ENCODE measurements at regions not wholly inside any gene's neighbourhood (a gene's known extent, or its start where the extent isn't known, plus 50 kb on each side); places are given as distances from the start of the nearest gene placed in this dataset.

GRCh38 chr3:144055604-144056003 is 84.0 kb downstream of the DIPK2A start:
- TF ChIP-seq, protein P1, sequence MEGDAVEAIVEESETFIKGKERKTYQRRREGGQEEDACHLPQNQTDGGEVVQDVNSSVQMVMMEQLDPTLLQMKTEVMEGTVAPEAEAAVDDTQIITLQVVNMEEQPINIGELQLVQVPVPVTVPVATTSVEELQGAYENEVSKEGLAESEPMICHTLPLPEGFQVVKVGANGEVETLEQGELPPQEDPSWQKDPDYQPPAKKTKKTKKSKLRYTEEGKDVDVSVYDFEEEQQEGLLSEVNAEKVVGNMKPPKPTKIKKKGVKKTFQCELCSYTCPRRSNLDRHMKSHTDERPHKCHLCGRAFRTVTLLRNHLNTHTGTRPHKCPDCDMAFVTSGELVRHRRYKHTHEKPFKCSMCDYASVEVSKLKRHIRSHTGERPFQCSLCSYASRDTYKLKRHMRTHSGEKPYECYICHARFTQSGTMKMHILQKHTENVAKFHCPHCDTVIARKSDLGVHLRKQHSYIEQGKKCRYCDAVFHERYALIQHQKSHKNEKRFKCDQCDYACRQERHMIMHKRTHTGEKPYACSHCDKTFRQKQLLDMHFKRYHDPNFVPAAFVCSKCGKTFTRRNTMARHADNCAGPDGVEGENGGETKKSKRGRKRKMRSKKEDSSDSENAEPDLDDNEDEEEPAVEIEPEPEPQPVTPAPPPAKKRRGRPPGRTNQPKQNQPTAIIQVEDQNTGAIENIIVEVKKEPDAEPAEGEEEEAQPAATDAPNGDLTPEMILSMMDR (IDR thresholded peaks at IDR 0.05) = no peak
- TF ChIP-seq POLR2AphosphoS5 (IDR thresholded peaks at IDR 0.05) = no peak

Measured in breast epithelium (tissue), 3 donors.